ENCODE measurements at regions not wholly inside any gene's neighbourhood (a gene's known extent, or its start where the extent isn't known, plus 50 kb on each side); places are given as distances from the start of the nearest gene placed in this dataset.

GRCh38 chrY:7929866-7930265 lies 1018.3 kb upstream of the AMELY start:
- intact Hi-C loops (cut with DNase I; ENCODE audit: low total_unique reads): no loop called here
- no peak overlapping the region for H3K4me3 ChIP-seq (ENCODE audit: low read depth, poor library complexity, severe bottlenecking)
- WGBS, 2 donors: 84% methylated on average over 1 of the region's 1 CpG; no CpG with 5 or more reads in 1 of the 2 donors
- no peak for DNase-seq (ENCODE audit: low spot score in 2 of 2)
- TF ChIP-seq POLR2A (IDR thresholded peaks at IDR 0.05): no peak
- TF ChIP-seq CTCF (IDR thresholded peaks at IDR 0.05): no peak

GRCh38 chrY:7924059-7924458 lies 1012.5 kb upstream of the AMELY start:
- no peak for DNase-seq (ENCODE audit: low spot score in 2 of 2)
- intact Hi-C loops (cut with DNase I; ENCODE audit: low total_unique reads): no loop called here
- H3K4me3 ChIP-seq (ENCODE audit: low read depth, poor library complexity, severe bottlenecking): no peak overlapping the region
- TF ChIP-seq POLR2A (IDR thresholded peaks at IDR 0.05) (no peak), CTCF (IDR thresholded peaks at IDR 0.05) (no peak)
- WGBS, 2 donors: 90% methylated on average over 2 of the region's 2 CpGs; no CpG with 5 or more reads in 1 of the 2 donors

- no peak for DNase-seq (ENCODE audit: low spot score in 2 of 2)
- intact Hi-C loops (cut with DNase I; ENCODE audit: low total_unique reads): no loop called here
- TF ChIP-seq CTCF (IDR thresholded peaks at IDR 0.05): no peak
- TF ChIP-seq POLR2A (IDR thresholded peaks at IDR 0.05): no peak
- H3K4me3 ChIP-seq (ENCODE audit: low read depth, poor library complexity, severe bottlenecking): no peak overlapping the region
Measured at GRCh38 chrY:7923476-7924017, 1012.0 kb upstream of the AMELY start.

- intact Hi-C loops (cut with DNase I; ENCODE audit: low total_unique reads): no loop called here
- no peak for DNase-seq (ENCODE audit: low spot score in 2 of 2)
- TF ChIP-seq CTCF (IDR thresholded peaks at IDR 0.05): no peak
- TF ChIP-seq POLR2A (IDR thresholded peaks at IDR 0.05): no peak
- H3K4me3 ChIP-seq (ENCODE audit: low read depth, poor library complexity, severe bottlenecking): no peak overlapping the region
- 95% methylated on average over 2 of the region's 2 CpGs; no CpG with 5 or more reads in 1 of the 2 donors for WGBS, 2 donors
Measured at GRCh38 chrY:7920382-7920781, 1008.8 kb upstream of the AMELY start.

GRCh38 chrY:7888506-7888905 lies 977.0 kb upstream of the AMELY start:
- WGBS, 2 donors: 93% methylated on average over 3 of the region's 3 CpGs; no CpG with 5 or more reads in 1 of the 2 donors

More at GRCh38 chrY:7888506-7888905, 977.0 kb upstream of the AMELY start:
- no peak for DNase-seq (ENCODE audit: low spot score in 2 of 2)
- intact Hi-C loops (cut with DNase I; ENCODE audit: low total_unique reads): no loop called here
- no peak overlapping the region for H3K4me3 ChIP-seq (ENCODE audit: low read depth, poor library complexity, severe bottlenecking)
- no peak for TF ChIP-seq CTCF (IDR thresholded peaks at IDR 0.05)
- no peak for TF ChIP-seq POLR2A (IDR thresholded peaks at IDR 0.05)

Measured in lower leg skin (tissue), 4 donors.